GM12873 (cell line): ENCODE measurements at regions not wholly inside any gene's neighbourhood (a gene's known extent, or its start where the extent isn't known, plus 50 kb on each side); places are given as distances from the start of the nearest gene placed in this dataset.

Source experiments
- CTCF ChIP-seq: IDR thresholded peaks from 2 replicates; pipeline ENCODE4 v1.5.1; 2012; ENCODE audit warnings: low read depth, mild to moderate bottlenecking, moderate library complexity, low read length, control low read depth; ENCODE audit not compliant: insufficient read depth; ENCODE audit errors: missing control alignments

GRCh38 chr3:22319446-22319845 lies 568.4 kb upstream of the ZNF385D start:
- TF ChIP-seq CTCF, result no peak

GRCh38 chr3:22322861-22323260 lies 571.9 kb upstream of the ZNF385D start:
- no peak for TF ChIP-seq CTCF

GRCh38 chr3:22326305-22326704 lies 575.3 kb upstream of the ZNF385D start:
- TF ChIP-seq CTCF, result no peak

GRCh38 chr3:22334996-22335395 lies 584.0 kb upstream of the ZNF385D start:
- TF ChIP-seq CTCF, result no peak

- no peak for TF ChIP-seq CTCF
Measured at GRCh38 chr3:22349215-22349851, 598.3 kb upstream of the ZNF385D start.

GRCh38 chr3:22351806-22352205 lies 600.8 kb upstream of the ZNF385D start:
- no peak for TF ChIP-seq CTCF

GRCh38 chr3:22353126-22353525 lies 602.1 kb upstream of the ZNF385D start:
- no peak for TF ChIP-seq CTCF

GRCh38 chr3:22358334-22358733 lies 607.3 kb upstream of the ZNF385D start:
- no peak for TF ChIP-seq CTCF
